A549 (cell line): ENCODE measurements at regions not wholly inside any gene's neighbourhood (a gene's known extent, or its start where the extent isn't known, plus 50 kb on each side); places are given as distances from the start of the nearest gene placed in this dataset.

Experiments used
- CBX8 ChIP-seq: fragments of 200-600 bp; sonication (generic); IDR thresholded peaks from 2 replicates; pipeline ENCODE4 v1.6.1; 2016
- CHD2 ChIP-seq: fragments of 150-350 bp; IDR thresholded peaks from 2 replicates; pipeline ENCODE4 v1.6.1; 2014; ENCODE audit warnings: low read length; ENCODE audit not compliant: partially characterized antibody
- FOXS1 ChIP-seq: fragments of 250-450 bp; sonication (Bioruptor Pico); IDR thresholded peaks from 2 replicates; pipeline ENCODE4 v1.5.0; 2020; ENCODE audit warnings: mild to moderate bottlenecking, moderate library complexity
- POLR2A ChIP-seq: IDR thresholded peaks from 2 replicates; pipeline ENCODE4 v1.6.1; 2012; ENCODE audit warnings: mild to moderate bottlenecking, low read length
- ZSCAN20 ChIP-seq: fragments of 250-450 bp; sonication (Bioruptor Pico); IDR thresholded peaks from 2 replicates; pipeline ENCODE4 v1.8.0; 2022; ENCODE audit warnings: mild to moderate bottlenecking, moderate library complexity
- TF ChIP-seq, protein P1 (sequence below): fragments of >200 bp; sonication (Bioruptor Twin); formaldehyde crosslinking; IDR thresholded peaks from 3 replicates; pipeline ENCODE4 v1.5.1; 2016

DNA sequence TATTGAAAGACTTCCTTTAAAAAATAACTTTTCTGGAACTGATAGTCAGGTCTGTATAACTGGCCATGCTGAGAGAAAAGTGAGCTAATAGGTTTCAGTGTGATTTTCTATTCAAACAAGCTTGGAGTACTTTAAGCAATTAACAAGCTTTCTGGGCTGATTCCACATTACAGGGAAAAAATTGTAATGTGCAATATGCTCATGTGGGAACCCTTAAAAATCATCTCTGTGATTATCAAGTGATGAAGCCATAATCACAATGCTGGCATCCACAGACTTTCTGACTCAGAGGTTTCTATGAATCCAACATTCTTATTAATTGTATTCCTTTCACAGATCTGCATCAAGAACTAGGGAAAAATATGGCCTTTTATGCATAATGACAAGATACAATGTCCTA lies 212.2 kb upstream of the ACO1 start:
- no peak for TF ChIP-seq FOXS1 (CRISPR knock-in tag)
- TF ChIP-seq, protein P1, sequence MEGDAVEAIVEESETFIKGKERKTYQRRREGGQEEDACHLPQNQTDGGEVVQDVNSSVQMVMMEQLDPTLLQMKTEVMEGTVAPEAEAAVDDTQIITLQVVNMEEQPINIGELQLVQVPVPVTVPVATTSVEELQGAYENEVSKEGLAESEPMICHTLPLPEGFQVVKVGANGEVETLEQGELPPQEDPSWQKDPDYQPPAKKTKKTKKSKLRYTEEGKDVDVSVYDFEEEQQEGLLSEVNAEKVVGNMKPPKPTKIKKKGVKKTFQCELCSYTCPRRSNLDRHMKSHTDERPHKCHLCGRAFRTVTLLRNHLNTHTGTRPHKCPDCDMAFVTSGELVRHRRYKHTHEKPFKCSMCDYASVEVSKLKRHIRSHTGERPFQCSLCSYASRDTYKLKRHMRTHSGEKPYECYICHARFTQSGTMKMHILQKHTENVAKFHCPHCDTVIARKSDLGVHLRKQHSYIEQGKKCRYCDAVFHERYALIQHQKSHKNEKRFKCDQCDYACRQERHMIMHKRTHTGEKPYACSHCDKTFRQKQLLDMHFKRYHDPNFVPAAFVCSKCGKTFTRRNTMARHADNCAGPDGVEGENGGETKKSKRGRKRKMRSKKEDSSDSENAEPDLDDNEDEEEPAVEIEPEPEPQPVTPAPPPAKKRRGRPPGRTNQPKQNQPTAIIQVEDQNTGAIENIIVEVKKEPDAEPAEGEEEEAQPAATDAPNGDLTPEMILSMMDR, result no peak
- no peak for TF ChIP-seq CHD2
- TF ChIP-seq ZSCAN20 (CRISPR knock-in tag), result no peak
- no peak for TF ChIP-seq POLR2A
- no peak for TF ChIP-seq CBX8
